NCI-H82 treated with DMSO at 0.1 percent for 48 hours (cell line): ENCODE measurements at regions not wholly inside any gene's neighbourhood (a gene's known extent, or its start where the extent isn't known, plus 50 kb on each side); places are given as distances from the start of the nearest gene placed in this dataset.

Experiments used
- DNase-seq: peaks from one replicate; lab custom pipeline; 2025; ENCODE audit not compliant: unreplicated experiment; lab: John Stamatoyannopoulos, UW

DNA sequence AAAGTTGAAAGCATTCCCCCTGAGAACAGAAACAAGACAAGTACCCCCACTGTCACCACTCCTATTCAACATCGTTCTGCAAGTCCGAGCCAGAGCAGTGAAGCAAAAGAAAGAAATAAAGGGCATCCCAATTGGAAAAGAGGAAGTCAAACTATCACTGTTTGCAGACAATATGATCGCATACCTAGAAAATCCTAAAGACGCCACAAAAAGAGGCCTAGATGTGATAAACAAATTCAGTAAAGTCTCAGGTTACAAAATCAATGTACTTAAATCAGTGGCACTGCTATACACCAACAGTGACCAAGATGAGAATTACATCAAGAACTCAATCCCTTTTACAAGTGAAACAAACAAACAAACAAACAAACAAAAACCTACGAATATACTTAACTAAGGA lies 87.7 kb upstream of the COCH start:
- no peak for DNase-seq

DNA sequence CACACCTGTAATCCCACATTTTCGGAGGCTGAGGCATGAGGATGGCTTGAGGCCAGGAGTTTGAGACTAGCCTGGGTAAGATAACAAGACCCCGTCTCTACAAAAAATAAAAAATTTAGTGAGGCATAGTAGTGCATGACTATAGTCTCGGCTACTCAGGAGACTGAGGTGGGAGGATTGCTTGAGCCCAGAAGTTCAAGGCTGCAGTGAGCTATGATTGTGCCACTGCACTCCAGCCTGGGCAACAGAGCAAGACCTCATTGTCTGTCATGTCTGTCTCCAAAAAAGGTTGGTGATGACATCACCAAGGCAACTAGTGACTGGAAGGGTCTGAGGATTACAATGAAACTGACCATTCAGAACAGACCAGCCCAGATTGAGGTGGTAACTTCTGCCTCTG lies 83.5 kb upstream of the COCH start:
- DNase-seq, result no peak

GRCh38 chr14:30791522-30792351 lies 82.6 kb upstream of the COCH start:
- peak; percentile 10 for DNase-seq

DNA sequence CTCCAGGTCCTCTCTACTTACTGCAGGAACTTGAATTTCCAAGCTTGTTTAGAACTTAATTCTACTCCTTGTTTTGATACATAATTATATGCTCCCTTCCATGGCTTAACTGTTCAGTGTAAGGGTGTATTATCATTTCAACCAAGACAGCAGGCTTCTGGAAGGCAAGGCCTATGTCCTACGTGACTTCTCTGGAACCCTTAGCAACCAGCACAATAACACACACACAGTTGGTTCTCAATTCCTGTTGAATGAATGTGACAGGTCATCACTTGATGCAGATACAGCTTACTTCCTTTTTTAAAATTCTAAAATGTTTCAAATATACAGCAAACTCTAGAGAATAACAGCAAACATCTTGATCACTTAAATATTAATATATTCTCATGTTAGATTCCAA lies 77.7 kb upstream of the COCH start:
- DNase-seq, result no peak

- no peak for DNase-seq
Measured at GRCh38 chr14:30798516-30798915, 75.8 kb upstream of the COCH start.

GRCh38 chr14:30798961-30799360 lies 75.4 kb upstream of the COCH start:
- no peak for DNase-seq

GRCh38 chr14:30799933-30800332 lies 74.4 kb upstream of the COCH start:
- no peak for DNase-seq

- DNase-seq, result no peak
Measured at GRCh38 chr14:30803185-30803584, 71.2 kb upstream of the COCH start.

- DNase-seq, result no peak
Measured at GRCh38 chr14:30805284-30805683, 69.1 kb upstream of the COCH start.

DNA sequence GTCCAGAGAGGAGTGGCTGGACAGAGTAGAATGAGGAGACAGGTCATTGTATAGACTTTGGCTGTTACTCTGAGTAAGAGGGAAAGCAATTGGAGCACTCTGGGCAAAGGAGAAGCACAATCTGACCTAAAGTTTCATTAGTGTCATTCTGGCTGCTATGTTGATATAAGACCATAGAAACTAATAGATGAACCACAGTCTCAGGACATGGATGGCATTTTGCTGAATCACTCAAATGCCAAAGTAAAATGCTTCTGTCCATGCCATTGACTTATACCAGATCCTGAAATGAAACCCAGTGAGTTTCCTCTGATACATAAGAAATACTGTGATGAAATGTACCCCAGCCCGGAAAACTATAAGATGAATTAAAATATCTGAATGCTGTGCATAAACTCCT lies 65.8 kb upstream of the COCH start:
- no peak for DNase-seq

DNA sequence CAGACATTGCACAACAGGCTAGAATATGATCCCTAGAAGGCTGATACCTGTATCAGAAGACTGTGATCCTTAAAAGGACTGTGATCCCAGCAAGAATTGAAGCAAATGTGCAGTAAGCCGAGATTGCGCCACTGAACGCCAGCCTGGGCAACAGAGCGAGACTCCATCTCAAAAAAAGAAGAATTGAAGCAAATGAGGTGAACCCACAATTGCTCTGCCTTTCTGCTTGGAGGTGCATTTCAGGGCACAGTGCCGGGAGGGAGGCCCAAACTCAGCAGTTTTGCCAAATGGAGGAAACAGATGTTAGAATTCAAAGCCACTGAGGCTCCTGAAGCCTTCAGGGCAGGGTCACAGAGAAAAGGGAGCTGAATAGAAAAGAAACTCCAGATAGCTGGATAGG lies 61.1 kb upstream of the COCH start:
- DNase-seq, result no peak

- no peak for DNase-seq
Measured at GRCh38 chr14:30820674-30821073, 53.7 kb upstream of the COCH start.

- no peak for DNase-seq
Measured at GRCh38 chr14:30822080-30822571, 52.2 kb upstream of the COCH start.
